Natural killer cell (primary cell): ENCODE measurements at regions not wholly inside any gene's neighbourhood (a gene's known extent, or its start where the extent isn't known, plus 50 kb on each side); places are given as distances from the start of the nearest gene placed in this dataset.

Experiments
- ATAC-seq, 3 donors: fragments of 150-1000 bp in 2 of 3; fragments of 200-7000 bp in 1 of 3; cut with Tn5 transposase; 1 replicate in 1 of 3; 2 replicates in 2 of 3; pipeline ENCODE4 v1.10.0; 2021; ENCODE audit warnings: mild to moderate bottlenecking in 2 of 3, moderate library complexity in 2 of 3
- DNase-seq, 2 donors: peaks; one replicate each; pipeline versions ENCODE4 v3.0.0 to v3.0.0-alpha.2; 2013 to 2021; ENCODE audit warnings: mixed read lengths in 1 of 2
- H3K27ac ChIP-seq: one replicate; pipeline ENCODE4 v1.5.1; 2013; ENCODE audit warnings: mild to moderate bottlenecking, low read length
- H3K27me3 ChIP-seq: one replicate; pipeline ENCODE4 v1.6.1; 2013; ENCODE audit warnings: low read length; ENCODE audit not compliant: control insufficient read depth, insufficient read depth
- H3K36me3 ChIP-seq: one replicate; pipeline ENCODE4 v1.6.1; 2013; ENCODE audit warnings: low read length; ENCODE audit not compliant: control insufficient read depth, insufficient read depth
- H3K4me1 ChIP-seq: one replicate; pipeline ENCODE4 v1.6.1; 2013; ENCODE audit warnings: low read length; ENCODE audit not compliant: control insufficient read depth, insufficient read depth
- H3K4me3 ChIP-seq: one replicate; pipeline ENCODE4 v1.5.1; 2013; ENCODE audit warnings: low read length
- H3K9me3 ChIP-seq: one replicate; pipeline ENCODE4 v1.6.1; 2013; ENCODE audit warnings: low read length; ENCODE audit not compliant: control insufficient read depth, insufficient read depth
- H3K27ac Mint-ChIP-seq, 2 donors: one replicate each; pipeline ENCODE4 v1.8.0; 2022; ENCODE audit warnings: mild to moderate bottlenecking in 2 of 2, mixed read lengths in 2 of 2, moderate library complexity in 1 of 2
- H3K27me3 Mint-ChIP-seq, 2 donors: one replicate each; pipeline ENCODE4 v1.8.0; 2022; ENCODE audit warnings: low read depth in 2 of 2, mixed read lengths in 2 of 2
- H3K36me3 Mint-ChIP-seq: one replicate; pipeline ENCODE4 v1.8.0; 2022; ENCODE audit warnings: mixed read lengths
- H3K4me1 Mint-ChIP-seq, 2 donors: one replicate each; pipeline ENCODE4 v1.8.0; 2022; ENCODE audit warnings: mixed read lengths in 2 of 2
- H3K4me3 Mint-ChIP-seq: one replicate; pipeline ENCODE4 v1.8.0; 2022; ENCODE audit warnings: mild to moderate bottlenecking, moderate library complexity, mixed read lengths
- H3K9me3 Mint-ChIP-seq, 2 donors: one replicate each; pipeline ENCODE4 v1.8.0; 2022; ENCODE audit warnings: mixed read lengths in 2 of 2
- CTCF ChIP-seq: fragments of 200-600 bp; IDR thresholded peaks from one replicate; pipeline ENCODE4 v1.8.0; 2022; ENCODE audit warnings: antibody characterized with exemption
- WGBS: methylation state at CpG from one replicate; pipeline ENCODE4 v1.1.7; 2013; ENCODE audit warnings: missing lambda C conversion rate; ENCODE audit not compliant: insufficient coverage; 5-methylcytosine and 5-hydroxymethylcytosine counted together
- intact Hi-C: fragments of 100-400 bp; cut with micrococcal nuclease; formaldehyde crosslinking; loops from one replicate; pipeline ENCODE4 v1.14.2; 2022

- Mint-ChIP-seq H3K36me3 (no peaks in the 10 kb centered on the region), H3K27me3 (no peaks in the 10 kb centered on the region), H3K27ac (no peak overlapping the region), H3K9me3 (no peaks in the 10 kb centered on the region), H3K4me1 (peaks cover 9 to 10% of the 10 kb centered on the region in 2 donors), H3K4me3 (no peak overlapping the region)
- DNase-seq, result no peak
- intact Hi-C loops, result no loop called here
- Histone ChIP-seq H3K27ac (no peak overlapping the region), H3K4me3 (no peak overlapping the region), H3K27me3 (no peaks in the 10 kb centered on the region), H3K9me3 (no peaks in the 10 kb centered on the region), H3K36me3 (no peaks in the 10 kb centered on the region), H3K4me1 (no peaks in the 10 kb centered on the region)
- no peak for TF ChIP-seq CTCF
- WGBS, result 90% methylated on average over 4 of the region's 4 CpGs
- no peak for ATAC-seq
Observed at GRCh38 chr5:74567411-74567995, 73.0 kb downstream of the ENC1 start.

- DNase-seq (no peak), ATAC-seq (no peak)
- H3K36me3 Mint-ChIP-seq, result no peaks in the 10 kb centered on the region
- H3K4me3 Mint-ChIP-seq, result no peak overlapping the region
- H3K4me1 Mint-ChIP-seq, result no peaks in the 10 kb centered on the region
- TF ChIP-seq CTCF, result no peak
- Histone ChIP-seq H3K4me3 (no peak overlapping the region), H3K9me3 (no peaks in the 10 kb centered on the region), H3K27ac (no peak overlapping the region), H3K27me3 (no peaks in the 10 kb centered on the region), H3K36me3 (no peaks in the 10 kb centered on the region), H3K4me1 (no peaks in the 10 kb centered on the region)
- H3K27ac Mint-ChIP-seq, result no peak overlapping the region
- no peaks in the 10 kb centered on the region for H3K9me3 Mint-ChIP-seq
- H3K27me3 Mint-ChIP-seq, result peaks cover 0 to 6% of the 10 kb centered on the region in 2 donors
- intact Hi-C loops, result no loop called here
- 64% methylated on average over 5 of the region's 5 CpGs for WGBS
Observed at GRCh38 chr5:74562122-74562521, 78.4 kb downstream of the ENC1 start.

GRCh38 chr5:74560245-74560644, 80.3 kb downstream of the ENC1 start:
- DNase-seq (no peak), ATAC-seq (no peak)
- Mint-ChIP-seq H3K9me3 (no peaks in the 10 kb centered on the region), H3K27ac (no peak overlapping the region), H3K4me3 (no peak overlapping the region), H3K27me3 (peaks cover 2 to 6% of the 10 kb centered on the region in 2 donors), H3K4me1 (no peaks in the 10 kb centered on the region), H3K36me3 (no peaks in the 10 kb centered on the region)
- no peak for TF ChIP-seq CTCF
- Histone ChIP-seq H3K36me3 (no peaks in the 10 kb centered on the region), H3K4me3 (no peak overlapping the region), H3K9me3 (no peaks in the 10 kb centered on the region), H3K27me3 (no peaks in the 10 kb centered on the region), H3K27ac (no peak overlapping the region), H3K4me1 (no peaks in the 10 kb centered on the region)
- intact Hi-C loops, result no loop called here
